ENCODE measurements at regions not wholly inside any gene's neighbourhood (a gene's known extent, or its start where the extent isn't known, plus 50 kb on each side); places are given as distances from the start of the nearest gene placed in this dataset.

DNA sequence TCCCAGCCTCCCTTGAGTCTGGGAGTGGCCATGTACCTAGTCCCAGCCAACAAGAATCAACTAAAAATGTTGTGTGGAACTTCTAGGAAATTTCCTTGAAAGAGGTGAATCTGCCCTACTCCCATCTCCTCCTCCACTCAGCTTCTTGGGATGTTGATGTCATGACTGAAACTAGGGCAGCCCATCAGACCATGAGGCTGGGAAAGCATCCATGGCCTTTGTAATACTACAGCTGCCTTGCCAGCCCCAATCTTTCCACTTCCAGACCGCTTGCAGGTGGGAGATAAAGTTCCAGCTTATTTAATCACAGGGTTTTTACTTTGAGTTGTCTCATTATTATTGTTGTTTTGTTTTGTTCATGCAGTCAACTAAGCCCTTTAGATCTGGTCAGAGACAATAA, 170.3 kb upstream of the LMNTD1 start:
- peak; percentile 40 for DNase-seq (ENCODE audit: low read depth)
- no peak for TF ChIP-seq CTCF (conservative IDR thresholded peaks at IDR 0.05; ENCODE audit: low read length)
- H3K4me3 ChIP-seq (ENCODE audit: low read length): no peak overlapping the region

- peak; percentile 85 for DNase-seq (ENCODE audit: low read depth)
- no peak for TF ChIP-seq CTCF (conservative IDR thresholded peaks at IDR 0.05; ENCODE audit: low read length)
- no peak overlapping the region for H3K4me3 ChIP-seq (ENCODE audit: low read length)
These were observed 170.9 kb upstream of the LMNTD1 start for GRCh38 chr12:25723921-25724491.

- TF ChIP-seq CTCF (conservative IDR thresholded peaks at IDR 0.05; ENCODE audit: low read length): no peak
- H3K4me3 ChIP-seq (ENCODE audit: low read length): no peak overlapping the region
- DNase-seq (ENCODE audit: low read depth): peak; percentile 35
These were observed 172.4 kb upstream of the LMNTD1 start for GRCh38 chr12:25725470-25725869.

DNA sequence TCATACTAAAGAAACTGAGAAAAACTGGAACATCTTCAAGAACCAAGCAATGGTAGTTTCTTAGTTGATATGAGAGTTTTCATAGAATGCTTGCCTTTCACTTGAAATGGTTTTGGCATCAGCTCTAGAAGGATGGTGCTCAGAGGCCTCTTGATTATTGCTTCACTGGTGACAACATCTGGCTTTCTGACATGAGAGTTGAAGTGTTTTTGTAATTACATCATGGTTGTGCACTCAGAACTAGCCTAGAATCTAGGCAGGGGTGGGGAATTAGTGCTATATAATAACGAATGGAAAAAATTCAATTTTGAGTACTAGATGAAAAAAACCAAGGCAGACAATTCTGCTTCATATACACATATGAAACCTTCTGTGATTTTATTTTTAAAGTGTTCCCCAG, 172.8 kb upstream of the LMNTD1 start:
- DNase-seq (ENCODE audit: low read depth): peak; percentile 87
- no peak for TF ChIP-seq CTCF (conservative IDR thresholded peaks at IDR 0.05; ENCODE audit: low read length)
- H3K4me3 ChIP-seq (ENCODE audit: low read length): no peak overlapping the region

DNA sequence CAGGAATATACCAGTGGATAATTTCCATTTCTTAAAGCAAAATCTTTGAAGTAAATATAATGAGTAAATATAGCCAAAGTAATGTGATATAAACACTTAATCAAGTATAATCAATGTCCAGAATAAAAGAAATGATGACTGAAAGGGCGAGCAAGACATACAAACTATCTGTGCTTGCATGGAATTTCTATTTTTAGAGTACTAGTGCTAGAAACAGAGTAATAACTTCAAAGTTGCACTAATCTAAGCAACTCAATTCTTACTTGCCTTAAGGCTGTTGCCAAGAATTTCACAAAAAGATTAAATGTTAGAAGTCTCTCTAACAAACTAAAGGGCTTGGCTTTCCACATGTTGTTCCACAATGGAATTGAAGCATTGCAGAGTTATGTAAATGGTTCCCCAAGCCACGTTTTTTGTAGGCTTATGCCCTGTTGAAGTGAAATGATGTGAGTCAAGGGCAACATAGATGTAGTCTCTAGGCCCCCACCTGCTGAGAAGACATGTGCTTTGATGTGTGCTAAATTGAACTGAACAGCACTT, 175.0 kb upstream of the LMNTD1 start:
- no peak for TF ChIP-seq CTCF (conservative IDR thresholded peaks at IDR 0.05; ENCODE audit: low read length)
- no peak for DNase-seq (ENCODE audit: low read depth)
- H3K4me3 ChIP-seq (ENCODE audit: low read length): no peak overlapping the region

GRCh38 chr12:25730489-25731349, 177.6 kb upstream of the LMNTD1 start:
- no peak for DNase-seq (ENCODE audit: low read depth)
- no peak for TF ChIP-seq CTCF (conservative IDR thresholded peaks at IDR 0.05; ENCODE audit: low read length)
- no peak overlapping the region for H3K4me3 ChIP-seq (ENCODE audit: low read length)

GRCh38 chr12:25733541-25733940, 180.5 kb upstream of the LMNTD1 start:
- no peak overlapping the region for H3K4me3 ChIP-seq (ENCODE audit: low read length)
- DNase-seq (ENCODE audit: low read depth): no peak
- no peak for TF ChIP-seq CTCF (conservative IDR thresholded peaks at IDR 0.05; ENCODE audit: low read length)

Measured in AG10803 (cell line).